Panc1 (cell line): ENCODE measurements at regions not wholly inside any gene's neighbourhood (a gene's known extent, or its start where the extent isn't known, plus 50 kb on each side); places are given as distances from the start of the nearest gene placed in this dataset.

Experiments used
- ATAC-seq: fragments of 200-7000 bp; cut with Tn5 transposase; 2 replicates; pipeline ENCODE4 v1.9.1; 2020; ENCODE audit warnings: mild to moderate bottlenecking, moderate library complexity
- BruUV-seq: library from RNA; stranded (reverse); fragments of 400-500 nt; replicated peaks from 2 replicates; lab custom pipeline; 2021; lab: Mats Ljungman, UMichigan
- CTCF ChIA-PET: fragments of 300-600 bp; sonication (Branson Sonifier 250); formaldehyde crosslinking; loops from one replicate; lab custom pipeline; 2022; ENCODE audit warnings: antibody characterized with exemption; lab: Charles Lee
- POLR2A ChIA-PET: fragments of 300-600 bp; sonication (Branson Sonifier 250); formaldehyde crosslinking; loops from one replicate; lab custom pipeline; 2022; ENCODE audit warnings: antibody characterized with exemption; lab: Charles Lee
- DNase-seq: peaks from one replicate; pipeline ENCODE4 v3.0.0-alpha.2; 2010; ENCODE audit warnings: low read depth, low spot score
- H3K27ac ChIP-seq: 2 replicates; pipeline ENCODE4 v1.5.1; 2011; ENCODE audit warnings: mild to moderate bottlenecking, low read length, inconsistent platforms
- H3K27me3 ChIP-seq: fragments of 200-500 bp; sonication (Bioruptor generic); 2 replicates; pipeline ENCODE4 v1.6.0; 2014; ENCODE audit warnings: low read length, inconsistent platforms; ENCODE audit not compliant: control insufficient read depth, insufficient read depth
- H3K36me3 ChIP-seq: fragments of 200-500 bp; sonication (Bioruptor generic); 2 replicates; pipeline ENCODE4 v1.5.1; 2014; ENCODE audit warnings: inconsistent platforms, mild to moderate bottlenecking, low read length, moderate library complexity; ENCODE audit not compliant: control insufficient read depth, insufficient read depth
- H3K4me1 ChIP-seq: 2 replicates; pipeline ENCODE4 v1.5.1; 2011; ENCODE audit warnings: inconsistent platforms, mild to moderate bottlenecking, low read length, moderate library complexity; ENCODE audit not compliant: control insufficient read depth, insufficient read depth
- H3K4me3 ChIP-seq, 2 experiments: 2 replicates each; pipeline ENCODE4 v1.5.1; 2011 to 2012; ENCODE audit warnings: low read depth in 2 of 2, low read length in 2 of 2, mild to moderate bottlenecking in 2 of 2, inconsistent platforms in 1 of 2, moderate library complexity in 1 of 2
- H3K9me3 ChIP-seq: fragments of 200-500 bp; sonication (Bioruptor generic); 2 replicates; pipeline ENCODE4 v1.5.1; 2014; ENCODE audit warnings: low read depth, mild to moderate bottlenecking, inconsistent platforms, low read length, moderate library complexity; ENCODE audit not compliant: control insufficient read depth, insufficient read depth
- POLR2AphosphoS5 ChIP-seq: IDR thresholded peaks from 2 replicates; pipeline ENCODE4 v1.6.1; 2012; ENCODE audit warnings: mild to moderate bottlenecking, low read depth, low read length, moderate library complexity
- SIN3A ChIP-seq: IDR thresholded peaks from 2 replicates; pipeline ENCODE4 v1.6.1; 2012; ENCODE audit warnings: low read depth, mild to moderate bottlenecking, low read length, moderate library complexity, borderline replicate concordance; ENCODE audit not compliant: insufficient read depth
- TCF7L2 ChIP-seq: IDR thresholded peaks from 2 replicates; pipeline ENCODE4 v1.6.1; 2011; ENCODE audit warnings: mild to moderate bottlenecking, low read depth, low read length, inconsistent platforms
- in situ Hi-C: cut with HindIII; loops from 2 replicates; pipeline ENCODE4 v1.10.0; 2016; ENCODE audit warnings: low sequenced_read_pairs, low pct_unique_long_range_greater_than_20kb
- intact Hi-C: fragments of 100-400 bp; cut with micrococcal nuclease; formaldehyde crosslinking; loops from one replicate; pipeline ENCODE4 v1.10.0; 2022; ENCODE audit not compliant: unreplicated experiment
- TF ChIP-seq, protein P1 (sequence below), 2 experiments: IDR thresholded peaks; 2 replicates each; pipeline ENCODE4 v1.6.1; 2011 to 2012; ENCODE audit warnings: low read depth in 2 of 2, control low read depth in 1 of 2, low read length in 1 of 2, mild to moderate bottlenecking in 1 of 2, moderate library complexity in 1 of 2; ENCODE audit not compliant: insufficient read depth in 1 of 2
- TF ChIP-seq, protein P2 (sequence below): fragments of 450-650 bp; IDR thresholded peaks from 2 replicates; pipeline ENCODE4 v1.5.1; 2017; ENCODE audit warnings: mild to moderate bottlenecking

DNA sequence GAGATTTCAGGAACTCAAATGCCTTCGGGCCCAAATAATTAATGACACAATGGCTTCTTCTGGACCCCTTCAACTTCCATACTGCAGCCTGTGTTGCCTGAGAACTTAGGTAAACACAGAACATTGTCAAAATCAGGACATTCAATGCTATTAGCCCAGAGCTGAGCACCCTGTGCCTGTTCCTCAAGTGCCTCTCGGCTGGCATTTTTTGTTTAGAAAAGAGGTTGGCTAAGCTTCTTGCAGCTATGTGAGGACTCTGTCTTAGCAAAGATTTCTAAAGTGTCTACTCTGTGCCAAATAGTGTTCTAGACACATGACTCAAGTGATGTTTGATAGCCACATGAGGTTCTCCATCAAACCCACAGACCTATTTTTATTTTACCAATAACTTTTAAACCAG is 289.3 kb upstream of the ARID1B start:
- CTCF ChIA-PET: no interaction called here
- TF ChIP-seq, protein P1, sequence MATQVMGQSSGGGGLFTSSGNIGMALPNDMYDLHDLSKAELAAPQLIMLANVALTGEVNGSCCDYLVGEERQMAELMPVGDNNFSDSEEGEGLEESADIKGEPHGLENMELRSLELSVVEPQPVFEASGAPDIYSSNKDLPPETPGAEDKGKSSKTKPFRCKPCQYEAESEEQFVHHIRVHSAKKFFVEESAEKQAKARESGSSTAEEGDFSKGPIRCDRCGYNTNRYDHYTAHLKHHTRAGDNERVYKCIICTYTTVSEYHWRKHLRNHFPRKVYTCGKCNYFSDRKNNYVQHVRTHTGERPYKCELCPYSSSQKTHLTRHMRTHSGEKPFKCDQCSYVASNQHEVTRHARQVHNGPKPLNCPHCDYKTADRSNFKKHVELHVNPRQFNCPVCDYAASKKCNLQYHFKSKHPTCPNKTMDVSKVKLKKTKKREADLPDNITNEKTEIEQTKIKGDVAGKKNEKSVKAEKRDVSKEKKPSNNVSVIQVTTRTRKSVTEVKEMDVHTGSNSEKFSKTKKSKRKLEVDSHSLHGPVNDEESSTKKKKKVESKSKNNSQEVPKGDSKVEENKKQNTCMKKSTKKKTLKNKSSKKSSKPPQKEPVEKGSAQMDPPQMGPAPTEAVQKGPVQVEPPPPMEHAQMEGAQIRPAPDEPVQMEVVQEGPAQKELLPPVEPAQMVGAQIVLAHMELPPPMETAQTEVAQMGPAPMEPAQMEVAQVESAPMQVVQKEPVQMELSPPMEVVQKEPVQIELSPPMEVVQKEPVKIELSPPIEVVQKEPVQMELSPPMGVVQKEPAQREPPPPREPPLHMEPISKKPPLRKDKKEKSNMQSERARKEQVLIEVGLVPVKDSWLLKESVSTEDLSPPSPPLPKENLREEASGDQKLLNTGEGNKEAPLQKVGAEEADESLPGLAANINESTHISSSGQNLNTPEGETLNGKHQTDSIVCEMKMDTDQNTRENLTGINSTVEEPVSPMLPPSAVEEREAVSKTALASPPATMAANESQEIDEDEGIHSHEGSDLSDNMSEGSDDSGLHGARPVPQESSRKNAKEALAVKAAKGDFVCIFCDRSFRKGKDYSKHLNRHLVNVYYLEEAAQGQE (IDR thresholded peaks at IDR 0.05; ENCODE audit: insufficient read depth in 1 of 2, low read depth in 2 of 2, low read length in 1 of 2): no peak
- no peak for TF ChIP-seq SIN3A
- no peak for TF ChIP-seq POLR2AphosphoS5
- TF ChIP-seq TCF7L2: no peak
- TF ChIP-seq, protein P2, sequence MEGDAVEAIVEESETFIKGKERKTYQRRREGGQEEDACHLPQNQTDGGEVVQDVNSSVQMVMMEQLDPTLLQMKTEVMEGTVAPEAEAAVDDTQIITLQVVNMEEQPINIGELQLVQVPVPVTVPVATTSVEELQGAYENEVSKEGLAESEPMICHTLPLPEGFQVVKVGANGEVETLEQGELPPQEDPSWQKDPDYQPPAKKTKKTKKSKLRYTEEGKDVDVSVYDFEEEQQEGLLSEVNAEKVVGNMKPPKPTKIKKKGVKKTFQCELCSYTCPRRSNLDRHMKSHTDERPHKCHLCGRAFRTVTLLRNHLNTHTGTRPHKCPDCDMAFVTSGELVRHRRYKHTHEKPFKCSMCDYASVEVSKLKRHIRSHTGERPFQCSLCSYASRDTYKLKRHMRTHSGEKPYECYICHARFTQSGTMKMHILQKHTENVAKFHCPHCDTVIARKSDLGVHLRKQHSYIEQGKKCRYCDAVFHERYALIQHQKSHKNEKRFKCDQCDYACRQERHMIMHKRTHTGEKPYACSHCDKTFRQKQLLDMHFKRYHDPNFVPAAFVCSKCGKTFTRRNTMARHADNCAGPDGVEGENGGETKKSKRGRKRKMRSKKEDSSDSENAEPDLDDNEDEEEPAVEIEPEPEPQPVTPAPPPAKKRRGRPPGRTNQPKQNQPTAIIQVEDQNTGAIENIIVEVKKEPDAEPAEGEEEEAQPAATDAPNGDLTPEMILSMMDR: no peak
- ATAC-seq: no peak
- in situ Hi-C loops: no loop called here
- POLR2A ChIA-PET: no interaction called here
- Histone ChIP-seq H3K9me3 (no peaks in the 10 kb centered on the region), H3K4me3 (no peak overlapping the region), H3K4me1 (no peaks in the 10 kb centered on the region), H3K27ac (no peak overlapping the region), H3K27me3 (no peaks in the 10 kb centered on the region), H3K36me3 (no peaks in the 10 kb centered on the region)
- no TSS peak for BruUV-seq
- intact Hi-C loops: no loop called here
- no peak for DNase-seq

DNA sequence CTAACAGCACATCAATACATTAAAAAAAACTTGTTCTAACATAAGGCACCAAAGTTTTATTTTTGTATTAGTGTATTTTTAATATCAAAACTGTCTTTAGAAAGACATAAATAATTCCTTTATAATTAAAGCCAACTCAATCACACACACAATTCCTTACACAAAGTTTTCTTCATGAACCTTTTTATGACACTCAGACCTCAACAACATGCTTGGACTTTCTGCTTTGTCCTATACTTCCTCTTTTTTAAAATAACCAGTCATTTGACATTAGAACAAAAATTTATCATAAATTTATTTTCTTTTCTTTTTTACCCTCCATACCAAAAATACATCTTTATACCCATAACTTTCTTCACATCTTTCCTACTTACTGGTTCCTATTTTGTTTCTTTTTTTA is 292.0 kb upstream of the ARID1B start:
- ATAC-seq: no peak
- no peak for DNase-seq
- intact Hi-C loops (no loop called here), in situ Hi-C loops (no loop called here)
- H3K4me1 ChIP-seq: no peaks in the 10 kb centered on the region
- H3K27me3 ChIP-seq: no peaks in the 10 kb centered on the region
- TF ChIP-seq POLR2AphosphoS5: no peak
- no peak for TF ChIP-seq TCF7L2
- TF ChIP-seq, protein P1 (IDR thresholded peaks at IDR 0.05; ENCODE audit: insufficient read depth in 1 of 2, low read depth in 2 of 2, low read length in 1 of 2): no peak
- no peak for TF ChIP-seq SIN3A
- TF ChIP-seq, protein P2: no peak
- H3K9me3 ChIP-seq: no peaks in the 10 kb centered on the region
- no peak overlapping the region for H3K4me3 ChIP-seq
- H3K27ac ChIP-seq: no peak overlapping the region
- CTCF ChIA-PET: interaction anchor here (0.7 kb wide), 1 partner anchor 1079 kb away, joined by 3 read pairs; no protein-coding TSS in a partner anchor
- POLR2A ChIA-PET: no interaction called here
- H3K36me3 ChIP-seq: no peaks in the 10 kb centered on the region
- no TSS peak for BruUV-seq
